GM19438 (cell line): ENCODE measurements at regions not wholly inside any gene's neighbourhood (a gene's known extent, or its start where the extent isn't known, plus 50 kb on each side); places are given as distances from the start of the nearest gene placed in this dataset.
"Not testable (repeated sequence)": the region's sequence is repeated elsewhere in the genome, so short reads cannot be mapped to it uniquely, and the experiment has no call there.

Source experiments
- ATAC-seq: cut with Tn5 transposase; IDR thresholded peaks from one replicate; pipeline ENCODE4 v1.9.1; 2021; ENCODE audit warnings: low read depth; ENCODE audit not compliant: unreplicated experiment

DNA sequence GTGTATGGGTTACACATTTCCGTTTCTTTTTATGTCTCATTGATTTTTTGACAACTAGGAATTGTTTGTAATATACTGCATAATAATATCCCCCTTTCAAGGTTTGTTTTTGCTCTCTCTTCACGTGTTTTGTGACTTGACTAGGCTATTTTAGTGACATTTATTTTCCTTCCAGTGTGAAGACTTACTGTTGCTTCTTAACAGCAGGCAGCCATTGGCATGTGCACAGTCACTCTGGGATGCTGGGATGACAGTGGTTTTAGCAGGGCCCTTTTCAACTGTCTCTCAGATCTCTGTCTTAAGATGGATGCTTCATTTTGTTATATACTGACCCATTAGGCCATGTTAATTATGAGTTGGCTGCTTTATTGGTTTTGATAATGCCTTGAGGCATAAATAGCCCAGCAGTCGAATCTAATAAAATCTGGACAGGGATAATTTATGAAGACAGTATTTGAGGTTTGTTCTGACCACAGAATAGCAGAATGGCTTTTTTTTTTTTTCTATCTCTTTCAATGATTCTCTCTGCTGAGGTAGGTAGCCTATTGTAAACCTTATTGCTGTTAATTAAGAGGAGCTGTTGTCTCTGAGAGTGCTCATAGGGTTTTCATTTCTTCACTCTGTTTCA lies 536.0 kb downstream of the GABRG2 start:
- no peak for ATAC-seq

DNA sequence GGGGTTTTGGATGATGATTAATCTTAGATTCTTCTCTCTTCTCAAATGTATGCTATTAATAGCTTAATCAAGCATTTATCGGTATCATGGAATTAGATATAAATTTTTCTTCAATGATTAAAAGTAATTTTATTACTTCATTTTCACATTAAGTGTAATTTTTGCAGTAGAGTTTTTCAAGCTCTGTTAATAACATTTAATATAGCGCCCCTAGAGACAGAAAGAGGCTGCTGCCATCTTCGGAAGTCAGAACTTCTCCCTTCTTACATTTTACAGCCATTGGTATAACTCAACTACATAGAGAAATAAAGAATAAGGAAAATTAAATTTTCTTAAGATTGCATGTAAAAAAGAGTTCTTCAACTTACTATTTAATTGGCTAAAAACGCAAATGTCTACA lies 540.3 kb downstream of the GABRG2 start:
- no peak for ATAC-seq

- ATAC-seq = not testable (repeated sequence)
Observed at GRCh38 chr5:162621726-162622263, 554.2 kb downstream of the GABRG2 start.

DNA sequence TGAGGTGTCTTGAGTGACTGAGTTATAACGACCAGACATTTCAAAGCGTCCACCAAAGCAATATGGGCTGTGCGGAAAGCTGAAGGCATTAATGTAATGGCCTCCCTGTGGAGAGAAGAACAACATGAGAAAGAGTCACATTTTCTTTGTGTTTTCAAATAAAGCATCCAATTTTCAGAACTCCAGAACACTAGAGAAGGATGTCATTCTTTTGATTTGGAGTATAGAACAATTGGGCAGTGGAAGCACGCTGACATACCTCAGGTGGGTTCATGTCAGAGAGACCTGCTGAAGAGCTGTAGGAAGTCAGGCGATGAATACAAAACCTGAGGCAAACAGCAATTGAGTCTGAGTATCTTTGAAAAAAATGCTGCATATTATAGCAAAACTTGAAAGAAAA lies 556.5 kb downstream of the GABRG2 start:
- ATAC-seq = no peak

- no peak for ATAC-seq
Observed at GRCh38 chr5:162637481-162637880, 569.9 kb downstream of the GABRG2 start.

DNA sequence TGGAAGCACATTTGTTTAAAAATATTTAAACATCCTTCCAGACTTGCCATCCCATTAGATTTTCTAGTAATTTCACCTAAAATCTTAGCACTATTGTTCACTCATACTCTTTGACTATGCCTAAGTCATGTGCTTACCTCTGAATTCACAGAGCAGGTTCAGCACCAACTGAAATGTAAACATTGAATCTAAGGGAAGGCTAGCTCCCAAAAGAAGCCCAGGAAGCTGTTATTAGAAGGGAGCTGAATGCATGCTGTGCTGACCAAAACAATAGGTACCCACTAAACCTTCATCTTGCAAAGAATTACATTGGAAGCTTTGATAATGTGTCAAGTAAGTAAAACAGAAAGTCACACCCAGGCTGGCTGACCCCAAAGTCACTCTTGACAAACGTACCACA lies 571.3 kb downstream of the GABRG2 start:
- ATAC-seq = no peak

GRCh38 chr5:162641142-162641813 lies 573.7 kb downstream of the GABRG2 start:
- no peak for ATAC-seq

DNA sequence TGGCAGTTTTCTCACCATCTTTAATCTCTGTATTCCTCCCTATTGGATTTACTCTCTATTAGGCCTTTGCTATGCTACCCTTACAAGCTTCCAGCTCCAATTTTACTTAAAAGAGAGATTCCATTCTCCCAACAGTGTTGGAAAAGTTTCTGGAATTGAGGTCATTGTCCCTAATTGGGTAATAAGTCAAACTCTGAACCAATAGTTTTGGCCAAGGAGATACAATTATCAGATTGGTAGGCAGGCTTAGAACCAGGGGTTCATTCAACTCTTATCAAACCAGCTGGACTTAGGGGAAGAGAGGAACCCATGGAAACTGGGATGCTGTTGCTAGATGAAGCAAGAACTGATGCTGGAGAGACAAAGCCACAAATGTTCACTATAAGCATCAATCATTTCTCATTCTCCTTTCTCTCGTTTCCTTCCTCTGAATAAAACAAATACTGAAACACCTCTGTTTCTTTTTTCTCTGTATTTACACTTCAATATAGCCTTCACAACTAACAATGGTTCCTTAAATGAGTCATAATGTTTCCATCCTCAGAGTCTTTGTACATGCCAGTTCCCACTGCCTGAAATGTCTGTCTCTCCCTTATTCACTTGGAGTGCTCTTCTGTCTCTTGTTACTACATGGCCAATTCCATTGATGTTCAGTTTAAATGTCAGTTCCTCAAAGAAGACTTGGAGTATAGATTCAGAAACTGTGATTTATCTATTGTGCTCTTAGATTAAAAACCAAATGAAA lies 587.3 kb downstream of the GABRG2 start:
- no peak for ATAC-seq

- ATAC-seq = no peak
Observed at GRCh38 chr5:162657076-162657475, 589.5 kb downstream of the GABRG2 start.

GRCh38 chr5:162664846-162665245 lies 597.3 kb downstream of the GABRG2 start:
- ATAC-seq = no peak

GRCh38 chr5:162668926-162669325 lies 601.4 kb downstream of the GABRG2 start:
- no peak for ATAC-seq

GRCh38 chr5:162672061-162672460 lies 604.5 kb downstream of the GABRG2 start:
- ATAC-seq = no peak

- no peak for ATAC-seq
Observed at GRCh38 chr5:162683284-162683683, 615.7 kb downstream of the GABRG2 start.

- ATAC-seq = no peak
Observed at GRCh38 chr5:162684145-162684544, 616.6 kb downstream of the GABRG2 start.

- no peak for ATAC-seq
Observed at GRCh38 chr5:162685302-162685701, 617.7 kb downstream of the GABRG2 start.

DNA sequence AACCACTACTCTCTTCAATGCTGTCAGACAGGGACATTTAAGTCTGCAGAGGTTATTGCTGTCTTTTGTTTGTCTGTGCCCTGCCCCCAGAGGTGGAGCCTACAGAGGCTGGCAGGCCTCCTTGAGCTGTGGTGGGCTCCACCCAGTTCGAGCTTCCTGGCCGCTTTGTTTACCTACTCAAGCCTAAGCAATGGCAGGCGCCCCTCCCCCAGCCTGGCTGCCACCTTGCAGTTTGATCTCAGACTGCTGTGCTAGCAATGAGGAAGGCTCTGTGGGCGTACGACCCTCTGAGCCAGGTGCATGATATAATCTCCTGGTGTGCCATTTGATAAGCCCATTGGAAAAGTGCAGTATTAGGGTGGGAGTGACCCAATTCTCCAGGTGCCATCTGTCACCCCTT lies 628.7 kb downstream of the GABRG2 start:
- ATAC-seq = not testable (repeated sequence)

GRCh38 chr5:162699361-162699760 lies 631.8 kb downstream of the GABRG2 start:
- no peak for ATAC-seq

- ATAC-seq = no peak
Observed at GRCh38 chr5:162703914-162704313, 636.3 kb downstream of the GABRG2 start.

DNA sequence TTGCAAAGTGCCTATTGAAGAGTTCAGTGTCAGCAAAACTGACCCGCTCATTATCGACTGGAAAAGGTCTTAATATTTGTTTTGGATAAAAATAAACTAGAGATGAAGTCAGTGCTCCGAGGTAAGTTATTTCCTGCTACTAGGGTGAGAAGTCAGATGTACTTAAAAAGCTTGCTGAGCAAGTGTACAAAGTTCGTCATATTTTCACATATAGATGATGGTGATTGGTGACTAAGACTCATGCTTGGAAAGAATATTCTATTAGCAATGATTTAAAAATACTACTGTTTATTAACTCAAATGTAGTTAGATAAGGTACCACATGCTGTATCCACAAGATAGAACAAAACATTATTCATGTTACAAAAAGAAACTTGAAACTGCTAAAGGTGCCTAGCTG lies 643.7 kb downstream of the GABRG2 start:
- no peak for ATAC-seq

DNA sequence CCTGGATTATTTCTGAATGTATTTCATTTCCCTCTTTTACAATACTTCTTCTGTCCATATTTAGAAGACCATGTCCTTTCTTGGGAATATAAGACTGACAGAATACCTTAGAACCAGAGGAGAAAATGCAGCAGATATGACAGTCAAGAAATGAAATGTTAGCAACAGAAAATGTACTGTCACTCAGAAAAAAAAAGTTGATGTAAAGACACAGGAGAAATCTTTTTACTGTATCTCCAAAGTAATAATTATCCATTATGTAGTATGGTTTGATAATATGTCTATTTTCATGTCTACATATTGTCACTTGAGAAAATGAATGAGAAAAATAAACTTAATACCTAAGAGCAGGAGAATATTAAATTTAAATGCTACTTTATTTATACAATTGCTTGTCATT lies 652.1 kb downstream of the GABRG2 start:
- no peak for ATAC-seq

GRCh38 chr5:162721125-162721524 lies 653.6 kb downstream of the GABRG2 start:
- no peak for ATAC-seq

DNA sequence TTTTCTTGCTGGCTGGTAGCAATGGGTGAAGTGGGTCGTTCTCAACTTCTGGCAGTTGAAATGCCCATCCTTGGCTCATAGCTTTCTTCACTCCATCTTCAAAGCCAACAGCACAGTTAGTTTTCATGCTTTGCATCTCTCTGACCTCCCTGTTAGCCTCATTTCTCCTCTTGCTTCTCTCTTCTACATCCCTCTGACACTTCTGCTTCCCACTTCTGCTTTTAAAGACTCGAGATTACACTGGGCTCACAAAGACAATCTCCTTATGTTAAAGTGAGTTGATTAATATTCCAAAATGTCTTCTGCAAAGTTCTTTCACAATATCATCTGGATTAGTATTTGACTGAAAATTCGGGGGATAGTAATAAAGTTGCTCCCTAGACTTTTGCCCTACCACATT lies 684.8 kb upstream of the CCNG1 start:
- no peak for ATAC-seq
